GM06990 (cell line): ENCODE measurements at regions not wholly inside any gene's neighbourhood (a gene's known extent, or its start where the extent isn't known, plus 50 kb on each side); places are given as distances from the start of the nearest gene placed in this dataset.

Source experiments
- DNase-seq: peaks from one replicate; pipeline ENCODE4 v3.0.0-alpha.2; 2011; ENCODE audit not compliant: insufficient read length; ENCODE audit errors: extremely low read depth
- H3K27me3 ChIP-seq: replicated peaks from 2 replicates; pipeline ENCODE4 v1.6.0; 2011; ENCODE audit warnings: low read length; ENCODE audit not compliant: control insufficient read depth, insufficient read depth
- H3K36me3 ChIP-seq: 2 replicates; pipeline ENCODE4 v1.5.1; 2011; ENCODE audit warnings: low read length; ENCODE audit not compliant: control insufficient read depth, insufficient read depth
- H3K4me3 ChIP-seq: replicated peaks from 2 replicates; pipeline ENCODE4 v1.5.1; 2011; ENCODE audit warnings: low read depth, mild to moderate bottlenecking, control low read depth, low read length
- CTCF ChIP-seq: IDR thresholded peaks from 2 replicates; pipeline ENCODE4 v1.5.1; 2011; ENCODE audit warnings: low read length, control low read depth, mild to moderate bottlenecking, inconsistent platforms; ENCODE audit not compliant: insufficient read depth, poor library complexity, severe bottlenecking

GRCh38 chr3:16797831-16798230 lies 86.9 kb upstream of the PLCL2 start:
- no peak overlapping the region for H3K4me3 ChIP-seq
- TF ChIP-seq CTCF, result no peak
- DNase-seq, result no peak
- no peaks in the 10 kb centered on the region for H3K36me3 ChIP-seq
- H3K27me3 ChIP-seq, result no peaks in the 10 kb centered on the region

- DNase-seq, result no peak
- no peak for TF ChIP-seq CTCF
- no peak overlapping the region for H3K4me3 ChIP-seq
- no peaks in the 10 kb centered on the region for H3K36me3 ChIP-seq
- no peaks in the 10 kb centered on the region for H3K27me3 ChIP-seq
These were observed 86.0 kb upstream of the PLCL2 start for GRCh38 chr3:16798738-16799137.

- Histone ChIP-seq H3K27me3 (no peaks in the 10 kb centered on the region), H3K36me3 (no peaks in the 10 kb centered on the region), H3K4me3 (no peak overlapping the region)
- DNase-seq, result no peak
- TF ChIP-seq CTCF, result no peak
These were observed 84.4 kb upstream of the PLCL2 start for GRCh38 chr3:16800361-16800760.

- no peaks in the 10 kb centered on the region for H3K36me3 ChIP-seq
- no peak for TF ChIP-seq CTCF
- H3K27me3 ChIP-seq, result no peaks in the 10 kb centered on the region
- DNase-seq, result no peak
- H3K4me3 ChIP-seq, result no peak overlapping the region
These were observed 83.5 kb upstream of the PLCL2 start for GRCh38 chr3:16801223-16801622.

DNA sequence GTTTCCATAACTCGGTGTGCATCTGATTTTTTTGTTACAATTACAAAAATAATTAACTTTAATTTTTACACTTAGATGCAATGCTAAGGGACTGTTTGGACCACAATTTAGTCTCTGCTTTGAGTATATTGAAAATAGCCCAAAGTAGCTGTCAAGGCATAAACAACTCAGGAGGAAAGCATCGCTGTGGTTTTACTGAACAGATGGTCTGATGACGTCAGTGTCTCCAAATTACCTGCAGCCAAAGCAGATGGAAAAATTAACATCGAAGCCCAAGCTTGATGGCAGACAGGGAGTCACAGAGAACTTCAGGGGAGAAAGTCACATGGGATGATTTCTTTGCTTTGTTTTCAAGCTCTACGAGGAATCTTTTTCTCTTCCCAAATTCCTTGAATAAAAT lies 83.1 kb upstream of the PLCL2 start:
- no peak for TF ChIP-seq CTCF
- no peaks in the 10 kb centered on the region for H3K27me3 ChIP-seq
- no peak for DNase-seq
- H3K4me3 ChIP-seq, result no peak overlapping the region
- no peaks in the 10 kb centered on the region for H3K36me3 ChIP-seq

- H3K4me3 ChIP-seq, result no peak overlapping the region
- H3K36me3 ChIP-seq, result no peaks in the 10 kb centered on the region
- no peaks in the 10 kb centered on the region for H3K27me3 ChIP-seq
- TF ChIP-seq CTCF, result no peak
- DNase-seq, result no peak
These were observed 82.4 kb upstream of the PLCL2 start for GRCh38 chr3:16802389-16802788.
